Cardiac fibroblast (primary cell): ENCODE measurements at regions not wholly inside any gene's neighbourhood (a gene's known extent, or its start where the extent isn't known, plus 50 kb on each side); places are given as distances from the start of the nearest gene placed in this dataset.
A peak's percentile ranks its signal among the peaks of the same experiment; 100 is the strongest.

Experiments
- DNase-seq, 2 donors: peaks; one replicate each; pipeline versions ENCODE4 v3.0.0 to v3.0.0-alpha.2; 2010; ENCODE audit warnings: low read depth in 2 of 2
- H3K4me3 ChIP-seq, 2 donors: replicated peaks in 1 of 2; 1 replicate in 1 of 2; 2 replicates in 1 of 2; pipeline ENCODE4 v1.5.1; 2011; ENCODE audit warnings: low read depth in 2 of 2, low read length in 2 of 2, mild to moderate bottlenecking in 2 of 2, moderate library complexity in 1 of 2
- TF ChIP-seq, protein P1 (sequence below): IDR thresholded peaks from one replicate; pipeline ENCODE4 v1.5.1; 2011; ENCODE audit warnings: low read depth, mild to moderate bottlenecking, low read length, inconsistent platforms

DNA sequence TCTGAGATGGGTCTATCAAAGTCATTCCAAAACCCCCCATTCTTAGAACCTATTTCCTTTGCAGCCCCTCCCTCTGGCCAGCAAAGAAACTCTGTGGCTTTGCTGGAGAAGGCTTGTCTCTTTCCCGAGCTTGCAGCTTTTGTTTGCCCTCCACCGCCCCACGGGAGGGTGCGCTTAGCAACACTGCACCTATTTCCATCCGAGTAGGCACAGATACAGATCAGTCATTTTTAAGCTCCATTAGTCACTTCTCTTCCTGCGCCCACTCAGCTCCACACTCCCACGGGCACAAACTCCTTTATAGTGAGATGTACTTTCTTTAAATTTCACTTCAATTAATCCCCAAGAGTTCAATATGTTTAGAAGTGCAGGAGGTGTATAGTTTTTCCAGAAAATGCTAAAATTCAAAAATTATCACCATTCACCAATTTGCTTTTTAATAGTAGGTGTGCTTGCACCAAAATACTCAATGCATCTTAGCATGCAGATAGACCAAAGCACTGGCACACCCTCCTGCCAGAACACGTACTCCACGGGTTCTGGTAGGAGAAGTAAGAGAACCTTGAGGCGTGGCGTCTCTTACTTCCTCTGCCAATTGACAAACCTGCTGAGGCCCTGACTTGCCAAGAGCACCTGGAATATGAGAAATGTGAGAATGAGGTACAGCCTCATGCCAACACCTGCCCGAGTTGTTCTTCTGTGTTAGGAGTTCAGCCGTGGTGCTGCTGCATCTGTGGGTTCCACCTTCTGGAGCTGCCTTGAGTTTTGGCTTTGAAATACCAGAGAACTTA lies 183.7 kb downstream of the TEX29 start:
- DNase-seq: no peak

DNA sequence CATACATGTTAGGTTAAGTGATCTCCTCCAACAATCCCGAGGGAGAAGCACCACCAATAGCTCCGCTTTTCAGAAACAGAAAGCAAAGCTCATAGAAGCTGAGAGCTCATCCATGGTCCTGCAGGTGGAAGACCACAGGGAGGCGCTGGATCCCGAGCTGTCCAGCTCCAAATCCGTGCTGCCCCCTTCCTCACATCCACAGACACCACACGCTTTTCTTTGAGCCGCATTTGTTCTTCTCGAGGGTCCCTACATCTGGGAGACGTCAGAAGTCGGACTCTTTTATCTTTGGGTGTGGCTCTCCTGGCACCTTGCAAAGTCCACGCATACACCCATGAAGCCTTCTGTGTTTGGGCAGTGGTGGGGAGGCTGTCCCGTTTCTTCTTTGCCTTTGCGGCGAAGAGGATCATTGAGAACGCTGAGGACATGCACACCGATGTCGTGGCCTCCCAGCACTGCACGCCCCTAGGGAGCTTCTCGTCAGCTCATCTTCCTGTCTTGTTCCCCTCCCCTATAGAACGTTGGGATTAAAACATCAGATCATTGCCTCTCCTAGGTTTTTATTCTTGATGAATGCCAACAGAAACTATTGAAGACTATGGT lies 184.8 kb downstream of the TEX29 start:
- no peak overlapping the region for H3K4me3 ChIP-seq
- TF ChIP-seq, protein P1, sequence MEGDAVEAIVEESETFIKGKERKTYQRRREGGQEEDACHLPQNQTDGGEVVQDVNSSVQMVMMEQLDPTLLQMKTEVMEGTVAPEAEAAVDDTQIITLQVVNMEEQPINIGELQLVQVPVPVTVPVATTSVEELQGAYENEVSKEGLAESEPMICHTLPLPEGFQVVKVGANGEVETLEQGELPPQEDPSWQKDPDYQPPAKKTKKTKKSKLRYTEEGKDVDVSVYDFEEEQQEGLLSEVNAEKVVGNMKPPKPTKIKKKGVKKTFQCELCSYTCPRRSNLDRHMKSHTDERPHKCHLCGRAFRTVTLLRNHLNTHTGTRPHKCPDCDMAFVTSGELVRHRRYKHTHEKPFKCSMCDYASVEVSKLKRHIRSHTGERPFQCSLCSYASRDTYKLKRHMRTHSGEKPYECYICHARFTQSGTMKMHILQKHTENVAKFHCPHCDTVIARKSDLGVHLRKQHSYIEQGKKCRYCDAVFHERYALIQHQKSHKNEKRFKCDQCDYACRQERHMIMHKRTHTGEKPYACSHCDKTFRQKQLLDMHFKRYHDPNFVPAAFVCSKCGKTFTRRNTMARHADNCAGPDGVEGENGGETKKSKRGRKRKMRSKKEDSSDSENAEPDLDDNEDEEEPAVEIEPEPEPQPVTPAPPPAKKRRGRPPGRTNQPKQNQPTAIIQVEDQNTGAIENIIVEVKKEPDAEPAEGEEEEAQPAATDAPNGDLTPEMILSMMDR: no peak
- DNase-seq: peak in 1 of 2 donors; percentile 2

More for the DNA sequence above, 183.7 kb downstream of the TEX29 start:
- TF ChIP-seq, protein P1: no peak
- no peak overlapping the region for H3K4me3 ChIP-seq

DNA sequence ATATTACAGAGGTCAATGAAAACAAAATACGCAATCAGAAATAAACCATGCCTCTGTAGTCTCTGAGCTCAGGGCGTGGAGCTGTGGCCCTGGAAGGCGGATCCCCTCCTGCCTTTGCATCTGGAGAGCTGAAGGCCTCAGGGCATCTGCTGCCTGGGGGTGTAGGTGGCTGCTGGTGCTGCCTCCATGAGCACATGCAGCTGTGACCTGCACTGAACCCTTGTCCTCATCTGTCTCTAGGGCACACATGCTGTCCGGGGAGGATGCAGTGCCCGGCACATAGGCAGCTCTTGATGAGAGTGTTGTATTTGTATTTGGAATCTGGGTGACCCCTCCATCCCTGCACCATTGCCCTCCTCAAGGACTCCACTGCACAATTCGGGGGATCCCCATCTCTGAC lies 185.7 kb downstream of the TEX29 start:
- DNase-seq: no peak
- no peak overlapping the region for H3K4me3 ChIP-seq
- TF ChIP-seq, protein P1: no peak

DNA sequence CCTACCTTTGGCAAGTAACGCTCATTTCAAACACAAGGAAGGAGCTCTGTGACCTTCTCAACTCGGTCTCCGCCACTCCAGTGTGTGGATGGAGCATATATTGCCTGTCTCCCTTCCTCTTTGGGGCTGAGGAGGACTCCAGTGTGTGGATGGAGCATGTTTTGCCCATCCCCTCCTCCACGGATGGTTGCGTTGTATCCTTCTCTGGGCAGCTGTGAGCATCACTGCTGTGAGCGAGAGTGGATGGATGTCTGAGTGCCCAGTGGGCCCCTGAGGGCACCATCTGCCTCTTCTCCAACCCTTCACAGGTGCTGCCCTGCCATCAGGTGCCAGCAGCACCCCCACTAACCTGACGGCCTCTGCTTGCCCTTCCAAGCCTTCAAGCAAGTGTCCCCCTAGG lies 186.2 kb downstream of the TEX29 start:
- no peak for DNase-seq
- TF ChIP-seq, protein P1: no peak

DNA sequence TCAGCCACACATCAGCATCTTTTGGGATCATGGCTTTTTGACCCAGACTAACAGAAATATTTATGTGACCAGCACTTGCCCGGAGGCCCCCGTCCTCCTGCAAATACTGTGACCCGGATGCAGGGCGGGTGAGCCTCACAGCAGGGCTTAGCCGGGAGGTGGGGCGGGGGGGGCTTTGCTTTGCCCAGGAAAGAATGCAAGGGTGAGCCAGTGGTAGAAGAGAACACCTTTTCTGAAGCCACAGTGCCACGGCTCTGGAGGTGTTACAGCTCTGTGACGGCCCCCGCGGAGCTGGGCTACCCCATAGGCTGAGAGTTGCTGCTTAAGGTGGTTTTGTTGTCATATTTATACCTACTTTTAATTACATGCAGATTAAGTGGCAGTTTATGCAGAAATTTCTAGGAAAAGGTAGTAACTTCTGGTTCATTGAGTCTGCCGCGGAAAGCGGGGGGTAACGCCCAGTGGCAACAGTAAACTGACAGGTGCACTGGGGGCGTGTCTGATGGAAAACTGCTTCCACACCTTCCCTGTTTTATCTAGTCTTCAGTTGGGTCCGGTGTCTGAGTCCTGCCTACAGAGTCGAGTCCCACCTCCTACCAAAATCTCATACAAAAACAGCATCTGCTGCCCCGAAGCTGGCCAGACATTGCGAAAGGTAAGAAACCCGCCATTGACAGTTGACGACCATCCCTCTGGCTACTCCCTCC lies 187.9 kb downstream of the TEX29 start:
- no peak overlapping the region for H3K4me3 ChIP-seq
- TF ChIP-seq, protein P1: no peak
- DNase-seq: no peak

More for the DNA sequence above, 186.2 kb downstream of the TEX29 start:
- H3K4me3 ChIP-seq: no peak overlapping the region

DNA sequence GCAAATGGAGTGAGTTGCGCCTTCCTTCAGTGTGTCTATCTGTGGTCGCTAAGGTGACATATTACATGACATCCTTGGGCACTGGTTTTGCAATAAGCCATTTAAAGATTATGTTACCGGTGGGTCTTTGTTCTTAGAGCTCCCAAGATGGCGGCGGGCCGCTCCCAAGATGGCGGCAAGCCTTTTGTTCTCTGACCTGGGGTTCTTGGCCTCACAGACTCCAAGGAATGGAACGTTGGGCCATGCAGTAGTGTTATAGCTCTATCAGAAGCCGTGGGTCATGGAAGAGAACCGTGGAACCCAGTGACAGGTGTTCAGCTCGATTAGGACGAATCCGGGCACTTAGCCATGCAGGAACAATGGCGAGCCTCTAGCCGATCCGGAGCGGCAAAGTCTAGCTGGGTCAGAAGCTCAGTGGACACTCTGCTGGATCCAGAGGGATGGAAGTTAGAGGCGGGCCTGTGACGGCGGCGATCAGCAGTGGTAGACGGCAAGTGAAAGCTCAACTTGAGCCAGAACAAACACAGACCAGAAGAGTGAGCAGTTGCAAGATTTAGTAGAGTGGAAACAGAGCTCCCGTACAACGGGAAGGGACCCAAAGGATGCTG lies 188.6 kb downstream of the TEX29 start:
- no peak overlapping the region for H3K4me3 ChIP-seq
- TF ChIP-seq, protein P1: no peak
- no peak for DNase-seq
